ENCODE measurements at regions not wholly inside any gene's neighbourhood (a gene's known extent, or its start where the extent isn't known, plus 50 kb on each side); places are given as distances from the start of the nearest gene placed in this dataset.

- no peak for TF ChIP-seq CTCF (conservative IDR thresholded peaks at IDR 0.05 in 1 of 2, IDR thresholded peaks at IDR 0.05 in 1 of 2; ENCODE audit: low read depth in 1 of 2, low read length in 2 of 2)
- no peak for TF ChIP-seq EZH2 (IDR thresholded peaks at IDR 0.05; ENCODE audit: low read length, missing control alignments)
Observed at GRCh38 chr9:13532407-13532806, 252.9 kb upstream of the MPDZ start.
